Naive thymus-derived CD8-positive, alpha-beta T cell (primary cell): ENCODE measurements at regions not wholly inside any gene's neighbourhood (a gene's known extent, or its start where the extent isn't known, plus 50 kb on each side); places are given as distances from the start of the nearest gene placed in this dataset.
"Not testable (repeated sequence)": the region's sequence is repeated elsewhere in the genome, so short reads cannot be mapped to it uniquely, and the experiment has no call there.

Experiments
- ATAC-seq, 2 donors: fragments of 150-1000 bp; cut with Tn5 transposase in 1 of 2; sonication (Bioruptor Pico), chemical (Tn5 transposase) in 1 of 2; 1 replicate in 1 of 2; 2 replicates in 1 of 2; pipeline ENCODE4 v1.10.0; 2021; ENCODE audit warnings: mild to moderate bottlenecking in 2 of 2, moderate library complexity in 2 of 2
- POLR2A ChIA-PET: fragments of 350-600 bp; sonication (Branson Sonifier 250); formaldehyde crosslinking; loops from one replicate; lab custom pipeline; 2021; ENCODE audit warnings: antibody characterized with exemption; lab: Charles Lee
- DNase-seq, 10 donors: peaks; one replicate each; pipeline versions ENCODE4 v3.0.0 to v3.0.0-alpha.2; 2020 to 2022
- H3K27ac Mint-ChIP-seq, 10 donors: one replicate each; pipeline ENCODE4 v1.8.0; 2020 to 2022; ENCODE audit warnings: mild to moderate bottlenecking in 10 of 10, mixed read lengths in 10 of 10, moderate library complexity in 4 of 10, inconsistent platforms in 1 of 10
- H3K27me3 Mint-ChIP-seq, 5 donors: one replicate each; pipeline ENCODE4 v1.8.0; 2021 to 2022; ENCODE audit warnings: mixed read lengths in 5 of 5
- H3K36me3 Mint-ChIP-seq, 3 donors: one replicate each; pipeline ENCODE4 v1.8.0; 2020 to 2022; ENCODE audit warnings: mixed read lengths in 3 of 3, mild to moderate bottlenecking in 2 of 3, inconsistent platforms in 1 of 3
- H3K4me1 Mint-ChIP-seq, 4 donors: one replicate each; pipeline ENCODE4 v1.8.0; 2021 to 2022; ENCODE audit warnings: mixed read lengths in 4 of 4
- H3K4me3 Mint-ChIP-seq, 10 donors: one replicate each; pipeline ENCODE4 v1.8.0; 2020 to 2022; ENCODE audit warnings: mild to moderate bottlenecking in 10 of 10, mixed read lengths in 10 of 10, moderate library complexity in 6 of 10, inconsistent platforms in 1 of 10
- H3K9me3 Mint-ChIP-seq, 9 donors: one replicate each; pipeline ENCODE4 v1.8.0; 2020 to 2022; ENCODE audit warnings: mixed read lengths in 9 of 9, mild to moderate bottlenecking in 3 of 9, inconsistent platforms in 1 of 9, moderate library complexity in 1 of 9

GRCh38 chr1:206380163-206380790 is 90.0 kb upstream of the IKBKE start:
- ATAC-seq, DNase-seq, H3K27me3 Mint-ChIP-seq, H3K36me3 Mint-ChIP-seq, POLR2A ChIA-PET, H3K4me1 Mint-ChIP-seq, H3K27ac Mint-ChIP-seq, H3K9me3 Mint-ChIP-seq, H3K4me3 Mint-ChIP-seq: not testable (repeated sequence)

DNA sequence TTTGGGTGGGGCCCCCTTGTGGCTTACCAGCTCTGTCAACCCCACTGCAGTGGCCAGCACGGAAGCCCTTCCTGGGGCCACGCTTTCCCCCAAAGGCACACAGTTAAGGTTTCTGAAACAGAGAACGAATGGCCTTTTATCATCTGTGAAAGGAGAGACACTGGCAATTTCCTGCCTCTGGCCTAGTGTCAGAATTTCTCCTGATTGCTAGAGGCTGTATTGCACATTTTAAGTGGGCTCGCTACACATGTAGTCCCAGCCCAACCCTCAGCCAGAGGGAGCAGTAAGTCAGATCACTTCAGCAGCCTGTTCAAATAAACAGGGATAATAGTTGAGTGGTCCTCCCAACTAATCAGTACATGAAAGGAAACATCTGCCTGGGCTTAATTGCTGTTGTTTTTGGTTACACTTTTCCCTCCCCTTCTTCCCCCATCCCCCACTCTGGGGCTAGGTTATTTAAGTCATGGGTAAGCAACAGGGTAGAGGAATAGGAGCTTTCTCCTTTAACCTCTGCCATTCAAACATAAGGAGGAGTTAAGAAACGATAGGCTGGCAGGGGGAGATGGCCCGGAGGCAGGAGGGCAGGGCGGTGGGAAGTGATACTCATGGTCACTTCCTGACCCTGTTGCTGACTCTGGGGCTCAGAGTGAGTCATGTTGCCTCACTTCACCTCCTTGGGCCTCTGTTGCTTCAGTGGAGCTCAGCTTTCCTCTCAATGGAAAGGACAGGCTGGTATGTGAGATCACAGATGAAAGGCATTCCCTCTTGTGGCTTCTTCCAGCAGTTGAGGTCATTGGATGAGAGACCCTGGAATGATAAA is 89.3 kb upstream of the IKBKE start:
- H3K27ac Mint-ChIP-seq: peak overlapping the region in 2 of 10 donors; percentile 11 to 53
- DNase-seq, H3K4me3 Mint-ChIP-seq, POLR2A ChIA-PET, H3K4me1 Mint-ChIP-seq, H3K36me3 Mint-ChIP-seq, H3K27me3 Mint-ChIP-seq, H3K9me3 Mint-ChIP-seq: not testable (repeated sequence)
- ATAC-seq: peak in 1 of 2 donors; percentile 24

- H3K36me3 Mint-ChIP-seq, H3K27me3 Mint-ChIP-seq, POLR2A ChIA-PET, H3K4me1 Mint-ChIP-seq, H3K9me3 Mint-ChIP-seq, H3K27ac Mint-ChIP-seq: not testable (repeated sequence)
- ATAC-seq: peak; percentile 37 to 78
- peak overlapping the region in 1 of 10 donors; percentile 22 for H3K4me3 Mint-ChIP-seq
- DNase-seq: peak in 3 of 10 donors; percentile 0 to 14 (median 12)
Observed at GRCh38 chr1:206384029-206384807, 86.1 kb upstream of the IKBKE start.

DNA sequence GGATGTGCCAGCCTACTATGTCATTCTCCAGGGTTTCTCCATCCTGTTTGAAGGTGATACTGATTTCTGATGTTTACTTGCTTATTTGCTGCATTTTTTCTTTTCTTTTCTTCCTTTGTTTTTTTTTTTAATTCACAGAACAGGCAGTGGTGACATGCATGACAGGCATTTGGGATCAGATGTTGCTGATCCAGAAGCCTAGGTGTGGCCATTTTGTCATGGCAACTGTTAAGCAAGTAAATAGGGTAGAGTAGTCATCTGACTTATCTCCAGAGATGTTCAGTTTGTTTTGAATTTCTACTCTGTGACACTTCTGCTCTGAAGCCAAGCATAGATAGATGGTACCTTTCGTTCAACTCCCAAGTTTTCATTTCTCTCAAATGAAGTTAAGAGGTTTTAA is 85.4 kb upstream of the IKBKE start:
- H3K27me3 Mint-ChIP-seq, H3K9me3 Mint-ChIP-seq, POLR2A ChIA-PET, H3K36me3 Mint-ChIP-seq, ATAC-seq, DNase-seq, H3K27ac Mint-ChIP-seq, H3K4me3 Mint-ChIP-seq, H3K4me1 Mint-ChIP-seq: not testable (repeated sequence)

GRCh38 chr1:206387631-206388030 is 82.6 kb upstream of the IKBKE start:
- H3K27ac Mint-ChIP-seq, H3K4me1 Mint-ChIP-seq, H3K27me3 Mint-ChIP-seq, H3K36me3 Mint-ChIP-seq, H3K9me3 Mint-ChIP-seq, H3K4me3 Mint-ChIP-seq, POLR2A ChIA-PET, ATAC-seq, DNase-seq: not testable (repeated sequence)

DNA sequence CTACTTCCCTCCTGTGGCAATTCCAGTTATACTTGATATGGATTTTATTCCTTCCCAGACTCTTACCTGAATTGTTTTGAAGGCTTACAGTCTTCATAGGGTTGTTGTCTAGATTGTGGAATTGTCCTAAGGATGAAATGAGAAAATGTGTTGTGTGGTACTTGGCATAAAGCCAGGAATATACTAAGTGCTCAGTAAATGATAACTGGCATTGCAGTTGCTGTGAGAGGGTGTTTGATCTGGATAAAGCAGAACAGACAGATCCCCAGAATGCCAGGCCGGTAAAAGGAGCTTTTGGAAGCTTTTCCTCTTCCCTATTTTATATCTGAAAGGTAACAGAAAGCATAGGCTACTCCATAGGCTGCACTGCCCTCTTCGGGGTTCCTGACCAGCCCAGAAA is 78.4 kb upstream of the IKBKE start:
- POLR2A ChIA-PET, H3K4me3 Mint-ChIP-seq, H3K4me1 Mint-ChIP-seq, ATAC-seq, H3K27ac Mint-ChIP-seq, H3K36me3 Mint-ChIP-seq, DNase-seq, H3K27me3 Mint-ChIP-seq, H3K9me3 Mint-ChIP-seq: not testable (repeated sequence)

- ATAC-seq, POLR2A ChIA-PET, H3K4me3 Mint-ChIP-seq: not testable (repeated sequence)
Observed at GRCh38 chr1:206397501-206397900, 72.8 kb upstream of the IKBKE start.

GRCh38 chr1:206398261-206398660 is 72.0 kb upstream of the IKBKE start:
- H3K4me3 Mint-ChIP-seq, H3K27ac Mint-ChIP-seq, H3K27me3 Mint-ChIP-seq, ATAC-seq, DNase-seq, H3K4me1 Mint-ChIP-seq, POLR2A ChIA-PET, H3K36me3 Mint-ChIP-seq, H3K9me3 Mint-ChIP-seq: not testable (repeated sequence)

More at GRCh38 chr1:206397501-206397900, 72.8 kb upstream of the IKBKE start:
- H3K9me3 Mint-ChIP-seq, H3K4me1 Mint-ChIP-seq, H3K27me3 Mint-ChIP-seq, H3K36me3 Mint-ChIP-seq, H3K27ac Mint-ChIP-seq, DNase-seq: not testable (repeated sequence)

DNA sequence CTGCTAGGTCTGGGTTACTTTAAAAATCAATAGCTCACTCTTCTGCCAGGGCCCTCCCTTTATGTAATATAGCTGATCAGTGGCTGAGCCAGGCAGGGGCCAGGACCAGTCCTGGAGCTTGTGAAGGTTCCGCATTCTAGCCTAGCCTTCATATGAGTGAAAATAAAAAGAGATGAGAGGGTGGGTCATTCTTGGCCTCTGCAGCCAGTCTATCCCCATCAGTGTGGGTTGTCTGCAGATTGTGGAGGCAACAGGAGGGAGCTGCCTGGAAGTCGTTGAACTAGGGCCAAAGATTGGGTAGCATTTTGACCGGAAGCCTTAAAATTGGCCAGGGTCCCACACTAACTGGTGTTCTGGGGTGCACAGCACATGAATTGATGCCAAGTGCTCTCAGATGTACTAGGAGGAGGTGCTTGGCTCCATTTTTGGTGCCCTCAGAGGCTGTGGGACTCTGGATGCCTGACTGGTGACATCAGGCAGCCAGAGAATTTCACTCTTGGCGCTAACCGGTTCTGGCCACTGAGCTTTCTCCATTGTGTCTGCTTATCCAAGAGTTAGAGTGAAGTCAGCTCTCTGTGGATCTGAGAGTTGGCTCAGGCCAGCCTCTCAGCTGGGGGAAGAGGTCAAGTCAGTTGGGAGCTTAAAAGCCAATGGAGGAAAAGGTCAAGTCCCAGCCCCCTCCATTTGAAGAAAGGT is 66.5 kb upstream of the IKBKE start:
- DNase-seq, H3K4me1 Mint-ChIP-seq, ATAC-seq, H3K27me3 Mint-ChIP-seq, H3K9me3 Mint-ChIP-seq, H3K27ac Mint-ChIP-seq, POLR2A ChIA-PET, H3K36me3 Mint-ChIP-seq, H3K4me3 Mint-ChIP-seq: not testable (repeated sequence)

GRCh38 chr1:206404309-206405027 is 65.8 kb upstream of the IKBKE start:
- H3K27me3 Mint-ChIP-seq, H3K36me3 Mint-ChIP-seq, H3K4me1 Mint-ChIP-seq, H3K27ac Mint-ChIP-seq, ATAC-seq, H3K9me3 Mint-ChIP-seq, H3K4me3 Mint-ChIP-seq, DNase-seq, POLR2A ChIA-PET: not testable (repeated sequence)

DNA sequence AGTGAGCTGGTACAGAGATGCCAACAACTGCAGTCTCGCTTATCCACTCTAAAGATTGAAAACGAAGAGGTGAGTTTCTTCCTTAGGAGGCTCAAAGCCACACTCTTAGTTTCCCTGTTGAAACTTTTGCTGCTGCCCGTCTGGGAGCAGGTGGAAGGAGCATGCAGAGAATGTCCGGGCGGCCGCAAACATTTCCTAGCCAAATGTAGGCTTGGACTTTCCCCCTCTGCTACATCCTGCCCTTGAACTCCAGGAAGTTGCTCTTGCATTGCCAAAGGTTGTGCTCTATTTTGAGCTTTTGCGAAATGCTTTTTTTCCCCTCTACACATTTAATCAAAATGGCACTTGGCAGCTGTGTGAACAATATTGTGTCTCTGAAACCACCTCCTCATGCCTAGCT is 65.0 kb upstream of the IKBKE start:
- POLR2A ChIA-PET, ATAC-seq, H3K27me3 Mint-ChIP-seq: not testable (repeated sequence)

More for the DNA sequence above, 65.0 kb upstream of the IKBKE start:
- H3K27ac Mint-ChIP-seq, H3K36me3 Mint-ChIP-seq, H3K9me3 Mint-ChIP-seq, DNase-seq, H3K4me3 Mint-ChIP-seq, H3K4me1 Mint-ChIP-seq: not testable (repeated sequence)
